ENCODE measurements at regions not wholly inside any gene's neighbourhood (a gene's known extent, or its start where the extent isn't known, plus 50 kb on each side); places are given as distances from the start of the nearest gene placed in this dataset.

DNA sequence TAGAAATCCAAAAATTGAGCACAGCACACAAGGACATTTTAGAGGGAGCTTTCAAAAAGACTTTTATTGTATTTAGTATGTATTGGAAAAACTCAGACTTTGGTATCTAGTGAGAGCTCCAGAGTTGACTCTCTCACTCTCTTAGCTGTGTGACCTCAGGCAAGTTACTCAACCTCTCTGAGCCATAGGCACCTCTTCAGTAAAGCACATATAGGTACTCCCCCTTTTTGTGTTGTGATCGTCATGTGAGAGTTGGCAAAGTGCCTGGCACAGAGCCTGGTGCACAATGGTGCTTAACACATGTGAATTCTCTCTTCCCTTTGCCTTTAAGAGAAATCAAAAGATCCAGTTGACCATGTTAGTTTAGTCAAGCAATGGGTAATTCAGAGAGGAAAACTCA, 186.2 kb downstream of the TMEM38B start:
- H3K27ac ChIP-seq (ENCODE audit: insufficient read depth, low read depth, low read length) = no peak overlapping the region
- H3K27me3 ChIP-seq (ENCODE audit: control insufficient read depth in 2 of 2, insufficient read depth in 2 of 2, low read length in 2 of 2) = no peaks in the 10 kb centered on the region
- no peak for FAIRE-seq
- dilution Hi-C loops (cut with MboI; ENCODE audit: extremely low pct_ligation_motif_present, low sequenced_read_pairs) (no loop called here), intact Hi-C loops (cut with micrococcal nuclease) (loop anchor here (2.0 to 5.0 kb wide), 2 partner anchors 272 to 453 kb away; no protein-coding TSS in a partner anchor)
- POLR2A ChIA-PET = no interaction called here
- H3K9me1 ChIP-seq (replicated peaks; ENCODE audit: control insufficient read depth, extremely low read depth, insufficient read depth, low read length) = no peaks in the 10 kb centered on the region
- DNase-seq (ENCODE audit: low read depth, low spot score) = no peak
- H3K4me1 ChIP-seq (ENCODE audit: control insufficient read depth, extremely low read depth, insufficient read depth, low read length) = no peaks in the 10 kb centered on the region
- no peak overlapping the region for H2AFZ ChIP-seq (ENCODE audit: low read depth, low read length)
- CTCF ChIA-PET = no interaction called here
- H3K36me3 ChIP-seq (ENCODE audit: control insufficient read depth in 2 of 2, extremely low read depth in 1 of 2, insufficient read depth in 2 of 2, low read length in 2 of 2) = no peaks in the 10 kb centered on the region
- H3K9ac ChIP-seq (replicated peaks; ENCODE audit: extremely low read depth, insufficient read depth, low read length) = no peak overlapping the region
- no peaks in the 10 kb centered on the region for H3K79me2 ChIP-seq (ENCODE audit: control insufficient read depth, insufficient read depth, low read length)
- BruUV-seq (replicated peaks) = no TSS peak
- no peaks in the 10 kb centered on the region for H3K9me3 ChIP-seq (replicated peaks; ENCODE audit: control insufficient read depth, insufficient read depth, low read length)
- H3K4me2 ChIP-seq (ENCODE audit: insufficient read depth, low read length) = no peak overlapping the region
- TF ChIP-seq, protein P1, sequence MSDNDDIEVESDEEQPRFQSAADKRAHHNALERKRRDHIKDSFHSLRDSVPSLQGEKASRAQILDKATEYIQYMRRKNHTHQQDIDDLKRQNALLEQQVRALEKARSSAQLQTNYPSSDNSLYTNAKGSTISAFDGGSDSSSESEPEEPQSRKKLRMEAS (IDR thresholded peaks at IDR 0.05; ENCODE audit: insufficient read depth, insufficient read length) = no peak
- TF ChIP-seq POLR2A (IDR thresholded peaks at IDR 0.05; ENCODE audit: low read depth, low read length) = no peak
- H4K20me1 ChIP-seq (replicated peaks; ENCODE audit: control insufficient read depth, extremely low read depth, insufficient read depth, low read length) = no peaks in the 10 kb centered on the region
- H3K4me3 ChIP-seq (replicated peaks in 1 of 3; ENCODE audit: insufficient read depth in 1 of 3, low read depth in 1 of 3, low read length in 3 of 3) = no peak overlapping the region

DNA sequence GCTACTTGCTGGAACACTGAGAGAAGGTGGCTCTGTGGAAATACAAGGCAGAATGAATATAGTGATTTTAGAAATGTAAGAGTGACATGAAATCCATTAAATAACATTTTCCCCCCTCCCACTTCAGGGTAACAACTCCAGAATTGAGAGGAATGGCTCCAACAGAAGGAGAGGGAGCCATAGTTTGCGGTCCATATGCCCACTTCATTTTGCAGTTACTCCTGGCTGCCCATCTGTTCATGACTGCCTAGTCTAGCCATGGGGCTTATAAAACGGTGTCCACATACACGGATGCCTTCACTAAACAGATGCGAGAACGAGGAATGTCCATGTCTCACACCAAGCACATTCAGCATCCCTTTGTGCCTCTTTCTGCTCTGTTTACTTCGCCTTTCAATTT, 186.7 kb downstream of the TMEM38B start:
- FAIRE-seq = no peak
- Histone ChIP-seq H3K36me3 (ENCODE audit: control insufficient read depth in 2 of 2, extremely low read depth in 1 of 2, insufficient read depth in 2 of 2, low read length in 2 of 2) (no peaks in the 10 kb centered on the region), H3K9me3 (replicated peaks; ENCODE audit: control insufficient read depth, insufficient read depth, low read length) (no peaks in the 10 kb centered on the region), H3K4me2 (ENCODE audit: insufficient read depth, low read length) (no peak overlapping the region), H3K4me3 (replicated peaks in 1 of 3; ENCODE audit: insufficient read depth in 1 of 3, low read depth in 1 of 3, low read length in 3 of 3) (no peak overlapping the region), H2AFZ (ENCODE audit: low read depth, low read length) (no peak overlapping the region), H3K79me2 (ENCODE audit: control insufficient read depth, insufficient read depth, low read length) (no peaks in the 10 kb centered on the region), H3K4me1 (ENCODE audit: control insufficient read depth, extremely low read depth, insufficient read depth, low read length) (no peaks in the 10 kb centered on the region), H3K27me3 (ENCODE audit: control insufficient read depth in 2 of 2, insufficient read depth in 2 of 2, low read length in 2 of 2) (no peaks in the 10 kb centered on the region), H3K9me1 (replicated peaks; ENCODE audit: control insufficient read depth, extremely low read depth, insufficient read depth, low read length) (no peaks in the 10 kb centered on the region), H3K27ac (ENCODE audit: insufficient read depth, low read depth, low read length) (no peak overlapping the region), H3K9ac (replicated peaks; ENCODE audit: extremely low read depth, insufficient read depth, low read length) (no peak overlapping the region), H4K20me1 (replicated peaks; ENCODE audit: control insufficient read depth, extremely low read depth, insufficient read depth, low read length) (no peaks in the 10 kb centered on the region)
- dilution Hi-C loops (cut with MboI; ENCODE audit: extremely low pct_ligation_motif_present, low sequenced_read_pairs) (no loop called here), intact Hi-C loops (cut with micrococcal nuclease) (loop anchor here (1.0 to 5.0 kb wide), 3 partner anchors 39 to 454 kb away; no protein-coding TSS in a partner anchor)
- BruUV-seq (replicated peaks) = no TSS peak
- DNase-seq (ENCODE audit: low read depth, low spot score) = no peak
- ChIA-PET CTCF (interaction anchor here (0.6 to 1.5 kb wide), 28 partner anchors 8 to 1296 kb away, joined by 3 to 17 read pairs (median 4); no protein-coding TSS in a partner anchor), POLR2A (no interaction called here)
- TF ChIP-seq CTCF (IDR thresholded peaks at IDR 0.05; ENCODE audit: extremely low read depth in 1 of 2, insufficient read depth in 1 of 2, low read depth in 1 of 2, low read length in 2 of 2) = no peak
- no peak for TF ChIP-seq JUN (IDR thresholded peaks at IDR 0.05; ENCODE audit: borderline replicate concordance, insufficient read depth, insufficient read length, low read depth)
- TF ChIP-seq, protein P1 (IDR thresholded peaks at IDR 0.05; ENCODE audit: insufficient read depth, insufficient read length) = no peak
- TF ChIP-seq FOS (IDR thresholded peaks at IDR 0.05; ENCODE audit: borderline replicate concordance, insufficient read depth, low read length) = no peak
- TF ChIP-seq GATA2 (IDR thresholded peaks at IDR 0.05; ENCODE audit: insufficient read depth, insufficient read length, low read depth, low read length) = no peak
- no peak for TF ChIP-seq MYC (IDR thresholded peaks at IDR 0.05; ENCODE audit: low read depth, low read length)
- TF ChIP-seq POLR2A (IDR thresholded peaks at IDR 0.05; ENCODE audit: low read depth, low read length) = no peak
- no peak for TF ChIP-seq POLR2AphosphoS5 (IDR thresholded peaks at IDR 0.05; ENCODE audit: insufficient read depth, low read depth, low read length)
- TF ChIP-seq EZH2 (IDR thresholded peaks at IDR 0.05; ENCODE audit: borderline replicate concordance, low read depth, low read length, severe bottlenecking) = no peak
